ENCODE measurements at regions not wholly inside any gene's neighbourhood (a gene's known extent, or its start where the extent isn't known, plus 50 kb on each side); places are given as distances from the start of the nearest gene placed in this dataset.
A peak's percentile ranks its signal among the peaks of the same experiment; 100 is the strongest.
"Not testable (repeated sequence)": the region's sequence is repeated elsewhere in the genome, so short reads cannot be mapped to it uniquely, and the experiment has no call there.

DNA sequence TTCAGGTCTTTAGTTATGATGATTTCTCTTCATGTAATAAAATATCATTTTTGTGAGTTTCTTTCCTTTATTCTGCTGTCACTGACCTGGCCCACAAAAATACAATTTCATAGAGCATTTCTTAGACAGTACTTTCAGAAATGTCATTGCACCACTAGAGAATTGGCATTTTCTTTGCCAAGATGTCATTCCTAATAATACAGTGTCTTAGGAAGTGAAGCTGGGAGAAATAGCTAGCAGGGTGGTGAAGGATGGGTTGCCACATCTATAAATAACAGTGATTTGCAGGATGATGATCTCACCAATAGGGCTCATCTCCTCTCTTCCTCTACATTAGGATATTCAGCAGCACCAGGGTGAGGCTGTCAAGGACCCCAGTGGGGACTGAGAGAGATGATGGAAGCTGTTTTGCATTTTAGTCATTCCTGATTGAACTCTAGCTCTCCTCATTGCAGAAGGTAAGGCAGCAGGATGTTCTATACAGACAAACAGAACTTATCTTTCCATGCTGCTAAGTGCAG is 452.1 kb downstream of the NXPH1 start:
- no peaks in the 10 kb centered on the region for H3K79me2 ChIP-seq (replicated peaks; ENCODE audit: insufficient read depth, low read length)
- peak; percentile 83 for TF ChIP-seq POLR2AphosphoS5 (IDR thresholded peaks at IDR 0.05)
- TF ChIP-seq, protein P1, sequence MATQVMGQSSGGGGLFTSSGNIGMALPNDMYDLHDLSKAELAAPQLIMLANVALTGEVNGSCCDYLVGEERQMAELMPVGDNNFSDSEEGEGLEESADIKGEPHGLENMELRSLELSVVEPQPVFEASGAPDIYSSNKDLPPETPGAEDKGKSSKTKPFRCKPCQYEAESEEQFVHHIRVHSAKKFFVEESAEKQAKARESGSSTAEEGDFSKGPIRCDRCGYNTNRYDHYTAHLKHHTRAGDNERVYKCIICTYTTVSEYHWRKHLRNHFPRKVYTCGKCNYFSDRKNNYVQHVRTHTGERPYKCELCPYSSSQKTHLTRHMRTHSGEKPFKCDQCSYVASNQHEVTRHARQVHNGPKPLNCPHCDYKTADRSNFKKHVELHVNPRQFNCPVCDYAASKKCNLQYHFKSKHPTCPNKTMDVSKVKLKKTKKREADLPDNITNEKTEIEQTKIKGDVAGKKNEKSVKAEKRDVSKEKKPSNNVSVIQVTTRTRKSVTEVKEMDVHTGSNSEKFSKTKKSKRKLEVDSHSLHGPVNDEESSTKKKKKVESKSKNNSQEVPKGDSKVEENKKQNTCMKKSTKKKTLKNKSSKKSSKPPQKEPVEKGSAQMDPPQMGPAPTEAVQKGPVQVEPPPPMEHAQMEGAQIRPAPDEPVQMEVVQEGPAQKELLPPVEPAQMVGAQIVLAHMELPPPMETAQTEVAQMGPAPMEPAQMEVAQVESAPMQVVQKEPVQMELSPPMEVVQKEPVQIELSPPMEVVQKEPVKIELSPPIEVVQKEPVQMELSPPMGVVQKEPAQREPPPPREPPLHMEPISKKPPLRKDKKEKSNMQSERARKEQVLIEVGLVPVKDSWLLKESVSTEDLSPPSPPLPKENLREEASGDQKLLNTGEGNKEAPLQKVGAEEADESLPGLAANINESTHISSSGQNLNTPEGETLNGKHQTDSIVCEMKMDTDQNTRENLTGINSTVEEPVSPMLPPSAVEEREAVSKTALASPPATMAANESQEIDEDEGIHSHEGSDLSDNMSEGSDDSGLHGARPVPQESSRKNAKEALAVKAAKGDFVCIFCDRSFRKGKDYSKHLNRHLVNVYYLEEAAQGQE (IDR thresholded peaks at IDR 0.05; ENCODE audit: borderline replicate concordance): peak; percentile 100
- no peak for TF ChIP-seq EZH2 (IDR thresholded peaks at IDR 0.05; ENCODE audit: borderline replicate concordance, insufficient read depth, low read length, poor library complexity, severe bottlenecking)
- TF ChIP-seq SMC3 (conservative IDR thresholded peaks at IDR 0.05; ENCODE audit: poor library complexity): no peak
- TF ChIP-seq EP300 (conservative IDR thresholded peaks at IDR 0.05; ENCODE audit: poor library complexity, severe bottlenecking): peak; percentile 97
- no peak for TF ChIP-seq RAD21 (conservative IDR thresholded peaks at IDR 0.05)
- no peak for TF ChIP-seq MXI1 (conservative IDR thresholded peaks at IDR 0.05; ENCODE audit: poor library complexity, severe bottlenecking)
- no peak overlapping the region for H2AFZ ChIP-seq (ENCODE audit: low read depth, low read length)
- no peaks in the 10 kb centered on the region for H4K20me1 ChIP-seq (ENCODE audit: insufficient read depth)
- H3K9me2 ChIP-seq (ENCODE audit: insufficient read depth, low read length): no peaks in the 10 kb centered on the region
- no peaks in the 10 kb centered on the region for H3F3A ChIP-seq (ENCODE audit: insufficient read depth, low read length, poor library complexity, severe bottlenecking)
- H3K36me3 ChIP-seq (ENCODE audit: insufficient read depth, low read length): no peaks in the 10 kb centered on the region
- H3K9ac ChIP-seq (ENCODE audit: low read length): no peak overlapping the region
- no peaks in the 10 kb centered on the region for H3K27me3 ChIP-seq (ENCODE audit: insufficient read depth, low read depth, low read length)
- no peak overlapping the region for H3K4me2 ChIP-seq (ENCODE audit: low read length)
- no peak overlapping the region for H3K27ac ChIP-seq (ENCODE audit: low read length)
- H3K9me3 ChIP-seq (ENCODE audit: low read length): no peaks in the 10 kb centered on the region
- no peak overlapping the region for H3K4me3 ChIP-seq (ENCODE audit: low read length)

DNA sequence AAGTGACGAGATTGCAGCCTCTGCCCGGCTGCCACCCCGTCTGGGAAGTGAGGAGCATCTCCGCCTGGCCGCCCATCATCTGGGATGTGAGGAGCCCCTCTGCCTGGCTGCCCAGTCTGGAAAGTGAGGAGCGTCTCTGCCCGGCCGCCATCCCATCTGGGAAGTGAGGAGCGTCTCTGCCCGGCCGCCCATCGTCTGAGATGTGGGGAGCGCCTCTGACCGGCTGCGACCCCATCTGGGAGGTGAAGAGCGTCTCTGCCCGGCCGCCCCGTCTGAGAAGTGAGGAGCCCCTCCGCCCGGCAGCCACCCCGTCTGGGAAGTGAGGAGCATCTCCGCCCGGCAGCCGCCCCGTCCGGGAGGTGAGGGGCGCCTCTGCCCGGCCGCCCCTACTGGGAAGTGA is 456.9 kb downstream of the NXPH1 start:
- H3K9ac ChIP-seq (ENCODE audit: low read length); H3K79me2 ChIP-seq (replicated peaks; ENCODE audit: insufficient read depth, low read length); H3K36me3 ChIP-seq (ENCODE audit: insufficient read depth, low read length); H3F3A ChIP-seq (ENCODE audit: insufficient read depth, low read length, poor library complexity, severe bottlenecking); H3K4me3 ChIP-seq (ENCODE audit: low read length); H3K9me3 ChIP-seq (ENCODE audit: low read length); H3K9me2 ChIP-seq (ENCODE audit: insufficient read depth, low read length); H3K4me2 ChIP-seq (ENCODE audit: low read length); H3K27ac ChIP-seq (ENCODE audit: low read length); H3K27me3 ChIP-seq (ENCODE audit: insufficient read depth, low read depth, low read length); H2AFZ ChIP-seq (ENCODE audit: low read depth, low read length); H4K20me1 ChIP-seq (ENCODE audit: insufficient read depth): not testable (repeated sequence)

DNA sequence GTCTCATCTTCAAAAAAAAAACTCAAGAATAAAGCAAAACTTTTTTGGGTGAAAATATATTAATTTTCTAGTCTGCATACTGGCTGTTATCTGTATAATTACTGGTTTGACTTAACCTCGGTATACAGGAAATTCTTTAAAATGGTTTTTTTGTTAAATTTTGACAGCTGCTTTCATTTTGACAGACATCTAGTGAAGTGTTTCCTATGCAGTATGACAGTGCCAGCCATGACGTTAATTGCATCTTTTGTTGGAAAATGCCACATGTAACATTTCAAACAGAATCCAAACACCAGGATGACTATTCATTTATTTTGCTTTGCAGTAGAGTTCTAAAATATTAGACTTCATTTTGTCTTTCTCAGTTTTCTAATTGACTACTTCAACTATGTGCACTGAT is 460.4 kb downstream of the NXPH1 start:
- no peak overlapping the region for H2AFZ ChIP-seq (ENCODE audit: low read depth, low read length)
- H3K4me3 ChIP-seq (ENCODE audit: low read length): no peak overlapping the region
- H3K4me2 ChIP-seq (ENCODE audit: low read length): no peak overlapping the region
- no peak overlapping the region for H3K27ac ChIP-seq (ENCODE audit: low read length)
- H3F3A ChIP-seq (ENCODE audit: insufficient read depth, low read length, poor library complexity, severe bottlenecking): no peaks in the 10 kb centered on the region
- no peak overlapping the region for H3K9ac ChIP-seq (ENCODE audit: low read length)
- no peaks in the 10 kb centered on the region for H3K36me3 ChIP-seq (ENCODE audit: insufficient read depth, low read length)
- no peaks in the 10 kb centered on the region for H4K20me1 ChIP-seq (ENCODE audit: insufficient read depth)
- H3K9me3 ChIP-seq (ENCODE audit: low read length): no peaks in the 10 kb centered on the region
- no peaks in the 10 kb centered on the region for H3K9me2 ChIP-seq (ENCODE audit: insufficient read depth, low read length)
- H3K27me3 ChIP-seq (ENCODE audit: insufficient read depth, low read depth, low read length): no peaks in the 10 kb centered on the region
- H3K79me2 ChIP-seq (replicated peaks; ENCODE audit: insufficient read depth, low read length): no peaks in the 10 kb centered on the region
- TF ChIP-seq SMC3 (conservative IDR thresholded peaks at IDR 0.05; ENCODE audit: poor library complexity): no peak
- peak; percentile 95 for TF ChIP-seq POLR2AphosphoS5 (IDR thresholded peaks at IDR 0.05)
- TF ChIP-seq, protein P1 (IDR thresholded peaks at IDR 0.05; ENCODE audit: borderline replicate concordance): peak; percentile 70
- TF ChIP-seq MXI1 (conservative IDR thresholded peaks at IDR 0.05; ENCODE audit: poor library complexity, severe bottlenecking): peak; percentile 23
- no peak for TF ChIP-seq CTCF (IDR thresholded peaks at IDR 0.05; ENCODE audit: poor library complexity, severe bottlenecking)
- no peak for TF ChIP-seq EZH2 (IDR thresholded peaks at IDR 0.05; ENCODE audit: borderline replicate concordance, insufficient read depth, low read length, poor library complexity, severe bottlenecking)
- no peak for TF ChIP-seq RAD21 (conservative IDR thresholded peaks at IDR 0.05)
- peak; percentile 99 for TF ChIP-seq EP300 (conservative IDR thresholded peaks at IDR 0.05; ENCODE audit: poor library complexity, severe bottlenecking)

All from neural cell (in vitro differentiated cells).